ENCODE measurements at regions not wholly inside any gene's neighbourhood (a gene's known extent, or its start where the extent isn't known, plus 50 kb on each side); places are given as distances from the start of the nearest gene placed in this dataset.

DNA sequence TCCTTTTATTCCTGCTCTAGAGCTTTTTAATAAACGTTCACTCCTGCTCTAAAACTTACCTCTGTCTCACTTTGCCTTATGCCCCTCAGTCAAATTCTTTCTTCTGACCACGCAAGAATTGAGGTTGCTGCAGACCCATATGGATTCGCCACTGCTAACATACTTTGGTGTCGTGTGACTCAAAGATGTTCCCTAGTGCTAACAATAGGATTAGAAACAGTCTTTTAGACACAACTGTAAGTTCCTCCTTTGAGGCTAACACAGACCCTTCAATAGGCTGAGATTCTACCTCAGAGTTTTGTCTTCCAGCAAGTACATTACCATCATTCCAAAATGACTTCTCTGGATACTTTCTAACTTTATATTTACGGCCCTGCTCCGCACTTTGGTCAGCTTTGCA, 149.5 kb upstream of the COX10 start:
- TF ChIP-seq POLR2AphosphoS5 (IDR thresholded peaks at IDR 0.05) (no peak), POLR2A (IDR thresholded peaks at IDR 0.05) (no peak), EP300 (IDR thresholded peaks at IDR 0.05) (no peak)
- TF ChIP-seq, protein P1, sequence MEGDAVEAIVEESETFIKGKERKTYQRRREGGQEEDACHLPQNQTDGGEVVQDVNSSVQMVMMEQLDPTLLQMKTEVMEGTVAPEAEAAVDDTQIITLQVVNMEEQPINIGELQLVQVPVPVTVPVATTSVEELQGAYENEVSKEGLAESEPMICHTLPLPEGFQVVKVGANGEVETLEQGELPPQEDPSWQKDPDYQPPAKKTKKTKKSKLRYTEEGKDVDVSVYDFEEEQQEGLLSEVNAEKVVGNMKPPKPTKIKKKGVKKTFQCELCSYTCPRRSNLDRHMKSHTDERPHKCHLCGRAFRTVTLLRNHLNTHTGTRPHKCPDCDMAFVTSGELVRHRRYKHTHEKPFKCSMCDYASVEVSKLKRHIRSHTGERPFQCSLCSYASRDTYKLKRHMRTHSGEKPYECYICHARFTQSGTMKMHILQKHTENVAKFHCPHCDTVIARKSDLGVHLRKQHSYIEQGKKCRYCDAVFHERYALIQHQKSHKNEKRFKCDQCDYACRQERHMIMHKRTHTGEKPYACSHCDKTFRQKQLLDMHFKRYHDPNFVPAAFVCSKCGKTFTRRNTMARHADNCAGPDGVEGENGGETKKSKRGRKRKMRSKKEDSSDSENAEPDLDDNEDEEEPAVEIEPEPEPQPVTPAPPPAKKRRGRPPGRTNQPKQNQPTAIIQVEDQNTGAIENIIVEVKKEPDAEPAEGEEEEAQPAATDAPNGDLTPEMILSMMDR (IDR thresholded peaks at IDR 0.05) = no peak
- no peak for DNase-seq

DNA sequence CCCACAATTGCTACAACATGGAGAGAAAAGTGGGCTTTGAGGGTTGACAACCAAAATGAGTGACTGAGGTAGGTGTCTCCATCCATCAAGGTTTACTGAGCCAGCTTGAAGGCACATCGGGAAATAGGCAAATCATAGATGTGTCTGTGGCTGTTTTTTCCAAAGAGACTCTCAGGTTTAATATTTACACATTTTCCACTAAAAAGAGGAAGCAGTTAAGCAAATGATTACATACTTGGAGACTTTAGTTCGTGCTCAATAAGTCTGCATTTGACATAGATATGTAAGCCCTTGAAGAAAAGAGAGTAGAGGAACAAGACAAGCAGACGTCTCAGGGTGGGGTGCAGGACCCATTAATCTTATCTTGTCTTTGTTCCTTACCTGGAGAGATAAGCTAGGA, 148.9 kb upstream of the COX10 start:
- no peak for ATAC-seq (ENCODE audit: low FRiP score in 2 of 2)
- 18 to 23% methylated on average over 3 of the region's 3 CpGs for WGBS, 2 donors
- no peaks in the 10 kb centered on the region for H3K36me3 ChIP-seq
- H3K9me3 ChIP-seq = no peaks in the 10 kb centered on the region
- H3K27me3 ChIP-seq = no peaks in the 10 kb centered on the region
- H3K4me3 ChIP-seq = no peak overlapping the region
- peaks cover 0 to 6% (median 2%) of the 10 kb centered on the region in 4 donors for H3K4me1 ChIP-seq
- TF ChIP-seq POLR2A (IDR thresholded peaks at IDR 0.05) (no peak), POLR2AphosphoS5 (IDR thresholded peaks at IDR 0.05) (no peak), EP300 (IDR thresholded peaks at IDR 0.05) (no peak)
- TF ChIP-seq, protein P1 (IDR thresholded peaks at IDR 0.05) = no peak
- H3K27ac ChIP-seq = no peak overlapping the region
- no peak for DNase-seq

More for the DNA sequence above, 149.5 kb upstream of the COX10 start:
- Histone ChIP-seq H3K36me3 (no peaks in the 10 kb centered on the region), H3K27ac (no peak overlapping the region), H3K4me3 (no peak overlapping the region), H3K27me3 (no peaks in the 10 kb centered on the region), H3K9me3 (no peaks in the 10 kb centered on the region), H3K4me1 (peaks cover 0 to 6% (median 2%) of the 10 kb centered on the region in 4 donors)
- ATAC-seq (ENCODE audit: low FRiP score in 2 of 2) = no peak
- 80 to 84% methylated on average over 6 of the region's 6 CpGs for WGBS, 2 donors

DNA sequence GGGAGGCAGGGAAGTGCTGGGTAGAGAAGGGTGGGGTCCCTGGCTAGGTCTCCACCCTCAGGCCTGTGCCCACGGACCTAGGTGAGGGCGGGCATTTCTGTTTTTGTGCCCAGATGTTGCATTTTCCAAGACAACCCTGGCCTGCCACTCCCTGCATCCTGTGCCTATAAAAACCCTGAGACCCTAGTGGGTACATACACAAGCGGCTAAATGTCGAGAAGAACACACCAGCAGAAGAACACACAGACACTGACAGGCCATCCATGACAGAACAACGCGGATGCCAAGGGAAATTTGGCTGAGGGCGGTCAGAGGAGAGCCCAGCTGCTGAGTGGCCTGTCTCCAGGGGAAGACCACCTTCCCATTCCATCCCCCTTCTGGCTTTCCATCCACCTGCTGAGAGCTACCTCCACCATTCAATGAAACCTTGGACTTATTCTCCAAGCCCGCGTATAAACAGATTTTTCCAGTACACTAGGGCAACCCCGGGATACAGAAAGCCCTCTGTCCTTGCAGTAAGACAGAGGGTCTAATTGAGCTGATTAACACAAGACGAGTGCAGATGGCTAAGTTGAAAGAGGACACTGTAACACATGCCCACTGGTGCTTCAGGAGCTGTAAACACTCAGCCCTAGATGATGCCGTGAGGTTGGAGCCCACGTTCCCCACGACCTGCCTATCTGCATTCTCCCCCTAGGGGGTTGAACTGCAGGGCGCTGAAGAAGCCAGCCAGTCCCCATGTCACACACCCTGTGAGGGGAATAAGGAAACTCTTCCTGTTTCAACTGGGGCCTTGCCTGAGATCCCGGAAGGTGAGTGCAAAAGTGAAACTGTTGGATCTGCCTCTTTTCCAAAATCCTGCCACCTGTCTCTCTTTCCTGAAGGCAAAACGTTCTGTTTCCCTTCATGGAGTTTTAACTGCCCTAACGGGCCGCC, 147.2 kb upstream of the COX10 start:
- no peak for DNase-seq
- Histone ChIP-seq H3K4me3 (no peak overlapping the region), H3K9me3 (no peaks in the 10 kb centered on the region), H3K27me3 (no peaks in the 10 kb centered on the region), H3K27ac (no peak overlapping the region), H3K36me3 (no peaks in the 10 kb centered on the region), H3K4me1 (peaks cover 0 to 6% (median 2%) of the 10 kb centered on the region in 4 donors)
- TF ChIP-seq POLR2A (IDR thresholded peaks at IDR 0.05) (no peak), POLR2AphosphoS5 (IDR thresholded peaks at IDR 0.05) (no peak), EP300 (IDR thresholded peaks at IDR 0.05) (no peak)
- TF ChIP-seq, protein P1 (IDR thresholded peaks at IDR 0.05) = no peak
- no peak for ATAC-seq (ENCODE audit: low FRiP score in 2 of 2)
- 77 to 87% methylated on average over 17 to 19 of the region's 19 CpGs for WGBS, 2 donors

DNA sequence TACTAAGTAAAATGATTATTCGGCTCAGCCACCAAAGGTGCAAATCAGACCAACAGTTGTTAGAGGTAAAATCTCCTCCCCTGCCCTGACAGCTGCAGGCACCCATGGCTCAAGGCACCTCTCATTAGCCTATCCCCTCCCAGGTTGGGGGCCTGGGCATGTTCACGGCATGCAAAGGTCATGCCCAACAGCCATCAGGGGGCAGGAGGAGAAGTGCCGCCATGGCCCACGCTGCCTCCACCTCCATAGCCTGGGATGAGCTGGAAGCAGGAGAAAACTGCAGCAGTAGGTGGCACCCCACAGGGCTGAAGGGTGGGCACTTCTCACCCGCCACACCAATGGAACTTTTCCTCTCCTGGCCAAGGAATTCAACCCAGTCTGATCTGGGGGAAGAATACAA, 146.4 kb upstream of the COX10 start:
- H3K27me3 ChIP-seq = no peaks in the 10 kb centered on the region
- no peak overlapping the region for H3K27ac ChIP-seq
- 93 to 98% methylated on average over 5 of the region's 5 CpGs for WGBS, 2 donors
- no peak overlapping the region for H3K4me3 ChIP-seq
- H3K9me3 ChIP-seq = no peaks in the 10 kb centered on the region
- no peak for ATAC-seq (ENCODE audit: low FRiP score in 2 of 2)
- no peak for TF ChIP-seq POLR2A (IDR thresholded peaks at IDR 0.05)
- TF ChIP-seq, protein P1 (IDR thresholded peaks at IDR 0.05) = no peak
- peaks cover 0 to 6% (median 0%) of the 10 kb centered on the region in 4 donors for H3K4me1 ChIP-seq
- peak in 1 of 2 donors; percentile 21 for DNase-seq
- no peaks in the 10 kb centered on the region for H3K36me3 ChIP-seq
